H9 (cell line): ENCODE measurements at regions not wholly inside any gene's neighbourhood (a gene's known extent, or its start where the extent isn't known, plus 50 kb on each side); places are given as distances from the start of the nearest gene placed in this dataset.

Experiments
- DNase-seq: peaks from one replicate; pipeline ENCODE4 v3.0.0-alpha.2; 2017
- H2AFZ ChIP-seq: one replicate; pipeline ENCODE4 v1.6.1; 2013; ENCODE audit warnings: mild to moderate bottlenecking, low read length, control low read depth, moderate library complexity
- H2AK5ac ChIP-seq: 2 replicates; pipeline ENCODE4 v1.6.1; 2013; ENCODE audit warnings: low read length, control low read depth, mixed read lengths; ENCODE audit not compliant: insufficient read length
- H2BK120ac ChIP-seq: one replicate; pipeline ENCODE4 v1.6.1; 2013; ENCODE audit warnings: low read depth, mild to moderate bottlenecking, low read length, control low read depth, inconsistent platforms; ENCODE audit not compliant: poor library complexity, severe bottlenecking
- H2BK12ac ChIP-seq: 2 replicates; pipeline ENCODE4 v1.6.1; 2013; ENCODE audit warnings: low read length, control low read depth, mixed read lengths, low read depth; ENCODE audit not compliant: insufficient read length
- H2BK15ac ChIP-seq: 2 replicates; pipeline ENCODE4 v1.6.1; 2013; ENCODE audit warnings: low read depth, low read length, control low read depth
- H2BK20ac ChIP-seq: one replicate; pipeline ENCODE4 v1.6.1; 2013; ENCODE audit warnings: low read depth, mild to moderate bottlenecking, low read length, control low read depth, inconsistent platforms; ENCODE audit not compliant: poor library complexity, severe bottlenecking
- H2BK5ac ChIP-seq: 2 replicates; pipeline ENCODE4 v1.6.1; 2013; ENCODE audit warnings: low read length, control low read depth, mixed read lengths; ENCODE audit not compliant: insufficient read length
- H3K14ac ChIP-seq: 2 replicates; pipeline ENCODE4 v1.6.1; 2013; ENCODE audit warnings: low read length, control low read depth; ENCODE audit not compliant: insufficient read depth
- H3K18ac ChIP-seq: 2 replicates; pipeline ENCODE4 v1.6.1; 2013; ENCODE audit warnings: low read depth, mild to moderate bottlenecking, mixed read lengths, low read length, control low read depth; ENCODE audit not compliant: insufficient read length
- H3K23ac ChIP-seq: 2 replicates; pipeline ENCODE4 v1.6.1; 2013; ENCODE audit warnings: low read length, control low read depth, mixed read lengths, low read depth; ENCODE audit not compliant: insufficient read length
- H3K23me2 ChIP-seq: 2 replicates; pipeline ENCODE4 v1.6.1; 2013; ENCODE audit warnings: low read depth, mild to moderate bottlenecking, mixed read lengths, low read length, control low read depth; ENCODE audit not compliant: insufficient read length, poor library complexity, severe bottlenecking
- H3K27ac ChIP-seq: 2 replicates; pipeline ENCODE4 v1.5.1; 2013; ENCODE audit warnings: low read length, control low read depth, mixed read lengths, low read depth; ENCODE audit not compliant: insufficient read length
- H3K27me3 ChIP-seq: 2 replicates; pipeline ENCODE4 v1.6.1; 2013; ENCODE audit warnings: low read length, control low read depth, inconsistent platforms; ENCODE audit not compliant: insufficient read depth
- H3K4ac ChIP-seq: 2 replicates; pipeline ENCODE4 v1.6.1; 2013; ENCODE audit warnings: low read depth, mild to moderate bottlenecking, control low read depth, inconsistent platforms, low read length, moderate library complexity
- H3K4me1 ChIP-seq: 2 replicates; pipeline ENCODE4 v1.6.1; 2013; ENCODE audit warnings: low read length, control low read depth, inconsistent platforms; ENCODE audit not compliant: insufficient read depth
- H3K4me2 ChIP-seq: 2 replicates; pipeline ENCODE4 v1.6.1; 2013; ENCODE audit warnings: low read length, control low read depth, mixed read lengths; ENCODE audit not compliant: insufficient read length, insufficient read depth
- H3K56ac ChIP-seq: 2 replicates; pipeline ENCODE4 v1.6.1; 2013; ENCODE audit warnings: low read depth, mild to moderate bottlenecking, mixed read lengths, low read length, control low read depth; ENCODE audit not compliant: insufficient read length
- H3K79me1 ChIP-seq: 2 replicates; pipeline ENCODE4 v1.6.1; 2013; ENCODE audit warnings: low read depth, mild to moderate bottlenecking, moderate library complexity, low read length, control low read depth, inconsistent platforms; ENCODE audit not compliant: insufficient read depth, poor library complexity, severe bottlenecking
- H3K79me2 ChIP-seq: 2 replicates; pipeline ENCODE4 v1.6.1; 2013; ENCODE audit warnings: low read length, control low read depth, inconsistent platforms; ENCODE audit not compliant: insufficient read depth
- H3K9ac ChIP-seq: 2 replicates; pipeline ENCODE4 v1.6.1; 2013; ENCODE audit warnings: low read length, control low read depth, mixed read lengths; ENCODE audit not compliant: insufficient read length; ENCODE audit errors: extremely low read depth
- H3K9me3 ChIP-seq: one replicate; pipeline ENCODE4 v1.6.1; 2013; ENCODE audit warnings: low read depth, low read length, inconsistent platforms; ENCODE audit not compliant: control insufficient read depth
- H3T11ph ChIP-seq: one replicate; pipeline ENCODE4 v1.6.1; 2013; ENCODE audit warnings: mild to moderate bottlenecking, low read length, control low read depth, inconsistent platforms
- H4K20me1 ChIP-seq: one replicate; pipeline ENCODE4 v1.6.1; 2013; ENCODE audit not compliant: control insufficient read depth, insufficient read length, insufficient read depth
- H4K5ac ChIP-seq: 2 replicates; pipeline ENCODE4 v1.6.1; 2013; ENCODE audit warnings: low read depth, mild to moderate bottlenecking, mixed read lengths, low read length, control low read depth; ENCODE audit not compliant: insufficient read length
- H4K8ac ChIP-seq: replicated peaks from 2 replicates; pipeline ENCODE4 v1.6.1; 2013; ENCODE audit warnings: low read length, control low read depth, mixed read lengths, low read depth; ENCODE audit not compliant: insufficient read length
- H4K91ac ChIP-seq: 2 replicates; pipeline ENCODE4 v1.6.1; 2013; ENCODE audit warnings: low read depth, mild to moderate bottlenecking, moderate library complexity, mixed read lengths, low read length, control low read depth; ENCODE audit not compliant: insufficient read length
- H3K27ac Mint-ChIP-seq, 3 experiments: 2 replicates in 2 of 3; 3 replicates in 1 of 3; pipeline ENCODE4 v1.8.0; 2020 to 2021; ENCODE audit warnings: mixed read lengths in 3 of 3, mild to moderate bottlenecking in 1 of 3, moderate library complexity in 1 of 3
- H3K27me3 Mint-ChIP-seq: 2 replicates; pipeline ENCODE4 v1.8.0; 2021; ENCODE audit warnings: low read depth, mild to moderate bottlenecking, moderate library complexity, mixed read lengths
- H3K36me3 Mint-ChIP-seq, 3 experiments: 2 replicates in 2 of 3; 3 replicates in 1 of 3; pipeline ENCODE4 v1.8.0; 2020 to 2021; ENCODE audit warnings: low read depth in 3 of 3, mixed read lengths in 3 of 3; ENCODE audit not compliant: insufficient read depth in 1 of 3
- H3K4me1 Mint-ChIP-seq, 2 experiments: 2 replicates each; pipeline ENCODE4 v1.8.0; 2020; ENCODE audit warnings: mixed read lengths in 2 of 2
- H3K4me3 Mint-ChIP-seq, 2 experiments: 2 replicates in 1 of 2; 3 replicates in 1 of 2; pipeline ENCODE4 v1.8.0; 2020 to 2021; ENCODE audit warnings: mild to moderate bottlenecking in 2 of 2, mixed read lengths in 2 of 2, moderate library complexity in 1 of 2
- H3K9me3 Mint-ChIP-seq, 2 experiments: 2 replicates in 1 of 2; 3 replicates in 1 of 2; pipeline ENCODE4 v1.8.0; 2020; ENCODE audit warnings: mild to moderate bottlenecking in 2 of 2, mixed read lengths in 2 of 2, moderate library complexity in 1 of 2
- TF ChIP-seq, protein P1 (sequence below): fragments of 200-600 bp; sonication (generic); conservative IDR thresholded peaks from 3 replicates; pipeline ENCODE4 v1.8.0; 2021; ENCODE audit warnings: antibody characterized with exemption, mild to moderate bottlenecking

DNA sequence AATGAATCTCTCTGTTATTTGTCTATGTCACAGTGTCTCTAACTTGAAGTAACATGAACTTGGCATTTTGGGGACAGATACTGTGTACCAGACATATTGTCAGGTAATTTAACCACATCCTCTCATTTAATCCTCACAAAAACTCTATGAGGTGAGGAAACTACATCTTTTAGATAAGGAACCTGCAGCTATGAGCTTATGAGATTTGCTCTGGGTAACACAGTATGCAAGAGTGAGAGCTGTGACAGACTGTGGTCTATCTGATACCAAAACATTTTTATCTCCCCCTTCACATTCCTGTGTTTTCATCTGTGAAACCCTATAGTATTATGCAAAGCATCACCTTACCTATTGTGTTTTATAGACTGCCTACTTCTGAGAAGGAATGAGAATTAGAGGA, 58.4 kb upstream of the HS3ST1 start:
- Histone ChIP-seq H3K79me2 (no peaks in the 10 kb centered on the region), H3K4ac (no peak overlapping the region), H3K27me3 (no peaks in the 10 kb centered on the region), H2AFZ (no peak overlapping the region), H2BK15ac (no peak overlapping the region), H4K91ac (no peak overlapping the region), H2BK12ac (no peak overlapping the region), H3K18ac (no peak overlapping the region), H4K8ac (no peak overlapping the region), H2BK120ac (no peak overlapping the region), H3K79me1 (no peaks in the 10 kb centered on the region), H3K4me1 (no peaks in the 10 kb centered on the region), H3K23ac (no peak overlapping the region), H3K27ac (no peak overlapping the region), H3K4me2 (no peak overlapping the region), H3K14ac (no peak overlapping the region), H4K5ac (no peak overlapping the region), H4K20me1 (no peaks in the 10 kb centered on the region), H3K56ac (no peak overlapping the region), H3K9me3 (no peaks in the 10 kb centered on the region), H3K23me2 (no peaks in the 10 kb centered on the region), H2BK5ac (no peak overlapping the region), H2BK20ac (no peak overlapping the region), H2AK5ac (no peak overlapping the region), H3T11ph (no peak overlapping the region), H3K9ac (no peak overlapping the region)
- H3K9me3 Mint-ChIP-seq, result no peaks in the 10 kb centered on the region
- no peaks in the 10 kb centered on the region for H3K4me1 Mint-ChIP-seq
- H3K36me3 Mint-ChIP-seq, result no peaks in the 10 kb centered on the region; a peak in 1 of 7 replicates
- no peak for DNase-seq
- H3K27ac Mint-ChIP-seq, result no peak overlapping the region
- H3K4me3 Mint-ChIP-seq, result no peak overlapping the region
- no peaks in the 10 kb centered on the region for H3K27me3 Mint-ChIP-seq
- TF ChIP-seq, protein P1, sequence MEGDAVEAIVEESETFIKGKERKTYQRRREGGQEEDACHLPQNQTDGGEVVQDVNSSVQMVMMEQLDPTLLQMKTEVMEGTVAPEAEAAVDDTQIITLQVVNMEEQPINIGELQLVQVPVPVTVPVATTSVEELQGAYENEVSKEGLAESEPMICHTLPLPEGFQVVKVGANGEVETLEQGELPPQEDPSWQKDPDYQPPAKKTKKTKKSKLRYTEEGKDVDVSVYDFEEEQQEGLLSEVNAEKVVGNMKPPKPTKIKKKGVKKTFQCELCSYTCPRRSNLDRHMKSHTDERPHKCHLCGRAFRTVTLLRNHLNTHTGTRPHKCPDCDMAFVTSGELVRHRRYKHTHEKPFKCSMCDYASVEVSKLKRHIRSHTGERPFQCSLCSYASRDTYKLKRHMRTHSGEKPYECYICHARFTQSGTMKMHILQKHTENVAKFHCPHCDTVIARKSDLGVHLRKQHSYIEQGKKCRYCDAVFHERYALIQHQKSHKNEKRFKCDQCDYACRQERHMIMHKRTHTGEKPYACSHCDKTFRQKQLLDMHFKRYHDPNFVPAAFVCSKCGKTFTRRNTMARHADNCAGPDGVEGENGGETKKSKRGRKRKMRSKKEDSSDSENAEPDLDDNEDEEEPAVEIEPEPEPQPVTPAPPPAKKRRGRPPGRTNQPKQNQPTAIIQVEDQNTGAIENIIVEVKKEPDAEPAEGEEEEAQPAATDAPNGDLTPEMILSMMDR, result no peak
